Heart left ventricle (tissue), 13 donors: ENCODE measurements at regions not wholly inside any gene's neighbourhood (a gene's known extent, or its start where the extent isn't known, plus 50 kb on each side); places are given as distances from the start of the nearest gene placed in this dataset.
"Not testable (repeated sequence)": the region's sequence is repeated elsewhere in the genome, so short reads cannot be mapped to it uniquely, and the experiment has no call there.

Source experiments
- POLR2A ChIP-seq, 2 donors: fragments of 450-650 bp; IDR thresholded peaks; one replicate each; pipeline ENCODE4 v1.6.1; 2017; ENCODE audit warnings: antibody characterized with exemption in 2 of 2, mild to moderate bottlenecking in 2 of 2, moderate library complexity in 2 of 2
- TF ChIP-seq, protein P1 (sequence below), 12 donors: fragments of 200-600 bp; sonication (generic) in 4 of 12; IDR thresholded peaks; one replicate each; pipeline versions ENCODE4 v1.5.0 to v1.8.0; 2018 to 2022; ENCODE audit warnings: antibody characterized with exemption in 12 of 12, mild to moderate bottlenecking in 5 of 12
- donor health status: ischemic (EF 13 %, LVEDD 7.1; RV severe dilation, severe dysfunction).
- donor health status: DM: no; HTN: yes; CAD: no.
- donor health status: DM: no; HTN: no; CAD: no.
- donor health status: ischemic (EF 25% LVEDD 6.9; RV normal size, moderate dysfunction).
- donor health status: ischemic (EF 25% LVEDD 5.7; RV mildly dilated, moderate dysfunction).
- donor health status: ischemic (EF 35%, LVEDD 5.7; RV mildly dilated, moderate dysfunction).
- donor health status: nonischemic (EF 11% LVEDD 7.7; RV severe dilation, severe dysfunction).
- donor health status: DM: yes; HTN: yes; CAD: no.
- donor health status: PGD.
- donor health status: ischemic (EF 29% LVEDD 5.4; RV normal size, mild dysfunction).
- donor health status: nonischemic (EF 23%, LVEDD 6.1; RV moderate dilation, normal function).

DNA sequence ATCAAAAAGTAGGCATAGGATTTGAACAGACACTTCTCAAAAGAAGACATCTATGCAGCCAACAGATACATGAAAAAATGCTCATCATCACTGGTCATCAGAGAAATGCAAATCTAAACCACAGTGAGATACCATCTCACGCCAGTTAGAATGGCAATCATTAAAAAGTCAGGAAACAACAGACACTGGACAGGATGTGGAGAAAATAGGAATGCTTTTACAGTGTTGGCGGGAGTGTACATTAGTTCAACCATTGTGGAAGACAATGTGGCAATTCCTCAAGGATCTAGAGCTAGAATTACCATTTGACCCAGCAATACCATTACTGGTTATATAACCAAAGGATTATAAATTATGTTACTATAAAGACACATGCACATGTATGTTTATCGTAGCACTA lies 424.0 kb downstream of the SATB2 start:
- not testable (repeated sequence) for TF ChIP-seq POLR2A (IDR thresholded peaks at IDR 0.05)
- TF ChIP-seq, protein P1, sequence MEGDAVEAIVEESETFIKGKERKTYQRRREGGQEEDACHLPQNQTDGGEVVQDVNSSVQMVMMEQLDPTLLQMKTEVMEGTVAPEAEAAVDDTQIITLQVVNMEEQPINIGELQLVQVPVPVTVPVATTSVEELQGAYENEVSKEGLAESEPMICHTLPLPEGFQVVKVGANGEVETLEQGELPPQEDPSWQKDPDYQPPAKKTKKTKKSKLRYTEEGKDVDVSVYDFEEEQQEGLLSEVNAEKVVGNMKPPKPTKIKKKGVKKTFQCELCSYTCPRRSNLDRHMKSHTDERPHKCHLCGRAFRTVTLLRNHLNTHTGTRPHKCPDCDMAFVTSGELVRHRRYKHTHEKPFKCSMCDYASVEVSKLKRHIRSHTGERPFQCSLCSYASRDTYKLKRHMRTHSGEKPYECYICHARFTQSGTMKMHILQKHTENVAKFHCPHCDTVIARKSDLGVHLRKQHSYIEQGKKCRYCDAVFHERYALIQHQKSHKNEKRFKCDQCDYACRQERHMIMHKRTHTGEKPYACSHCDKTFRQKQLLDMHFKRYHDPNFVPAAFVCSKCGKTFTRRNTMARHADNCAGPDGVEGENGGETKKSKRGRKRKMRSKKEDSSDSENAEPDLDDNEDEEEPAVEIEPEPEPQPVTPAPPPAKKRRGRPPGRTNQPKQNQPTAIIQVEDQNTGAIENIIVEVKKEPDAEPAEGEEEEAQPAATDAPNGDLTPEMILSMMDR (IDR thresholded peaks at IDR 0.05), result not testable (repeated sequence)
